ENCODE measurements at regions not wholly inside any gene's neighbourhood (a gene's known extent, or its start where the extent isn't known, plus 50 kb on each side); places are given as distances from the start of the nearest gene placed in this dataset.

GRCh38 chr7:123303926-123304325, 104.2 kb upstream of the SLC13A1 start:
- no peak overlapping the region for H3K9ac ChIP-seq (replicated peaks; ENCODE audit: extremely low read depth, insufficient read depth, low read length)
- ChIA-PET POLR2A (no interaction called here), CTCF (no interaction called here)
- H3K4me2 ChIP-seq (ENCODE audit: insufficient read depth, low read length), result no peak overlapping the region
- no peaks in the 10 kb centered on the region for H3K9me3 ChIP-seq (replicated peaks; ENCODE audit: control insufficient read depth, insufficient read depth, low read length)
- H3K36me3 ChIP-seq (ENCODE audit: control insufficient read depth in 2 of 2, extremely low read depth in 1 of 2, insufficient read depth in 2 of 2, low read length in 2 of 2), result no peaks in the 10 kb centered on the region
- H3K79me2 ChIP-seq (ENCODE audit: control insufficient read depth, insufficient read depth, low read length), result no peaks in the 10 kb centered on the region
- intact Hi-C loops (cut with micrococcal nuclease), result no loop called here
- H3K4me3 ChIP-seq (replicated peaks in 1 of 3; ENCODE audit: insufficient read depth in 1 of 3, low read depth in 1 of 3, low read length in 3 of 3), result no peak overlapping the region
- TF ChIP-seq, protein P1, sequence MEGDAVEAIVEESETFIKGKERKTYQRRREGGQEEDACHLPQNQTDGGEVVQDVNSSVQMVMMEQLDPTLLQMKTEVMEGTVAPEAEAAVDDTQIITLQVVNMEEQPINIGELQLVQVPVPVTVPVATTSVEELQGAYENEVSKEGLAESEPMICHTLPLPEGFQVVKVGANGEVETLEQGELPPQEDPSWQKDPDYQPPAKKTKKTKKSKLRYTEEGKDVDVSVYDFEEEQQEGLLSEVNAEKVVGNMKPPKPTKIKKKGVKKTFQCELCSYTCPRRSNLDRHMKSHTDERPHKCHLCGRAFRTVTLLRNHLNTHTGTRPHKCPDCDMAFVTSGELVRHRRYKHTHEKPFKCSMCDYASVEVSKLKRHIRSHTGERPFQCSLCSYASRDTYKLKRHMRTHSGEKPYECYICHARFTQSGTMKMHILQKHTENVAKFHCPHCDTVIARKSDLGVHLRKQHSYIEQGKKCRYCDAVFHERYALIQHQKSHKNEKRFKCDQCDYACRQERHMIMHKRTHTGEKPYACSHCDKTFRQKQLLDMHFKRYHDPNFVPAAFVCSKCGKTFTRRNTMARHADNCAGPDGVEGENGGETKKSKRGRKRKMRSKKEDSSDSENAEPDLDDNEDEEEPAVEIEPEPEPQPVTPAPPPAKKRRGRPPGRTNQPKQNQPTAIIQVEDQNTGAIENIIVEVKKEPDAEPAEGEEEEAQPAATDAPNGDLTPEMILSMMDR (IDR thresholded peaks at IDR 0.05; ENCODE audit: extremely low read depth in 1 of 2, insufficient read depth in 1 of 2, low read depth in 1 of 2, low read length in 2 of 2), result no peak
- TF ChIP-seq MYC (IDR thresholded peaks at IDR 0.05; ENCODE audit: low read depth, low read length), result no peak
- TF ChIP-seq GATA2 (IDR thresholded peaks at IDR 0.05; ENCODE audit: insufficient read depth, insufficient read length, low read depth, low read length), result no peak
- TF ChIP-seq EZH2 (IDR thresholded peaks at IDR 0.05; ENCODE audit: borderline replicate concordance, low read depth, low read length, severe bottlenecking), result no peak
- TF ChIP-seq POLR2AphosphoS5 (IDR thresholded peaks at IDR 0.05; ENCODE audit: insufficient read depth, low read depth, low read length), result no peak
- no peak for TF ChIP-seq MAX (IDR thresholded peaks at IDR 0.05; ENCODE audit: insufficient read depth, insufficient read length)
- TF ChIP-seq JUN (IDR thresholded peaks at IDR 0.05; ENCODE audit: borderline replicate concordance, insufficient read depth, insufficient read length, low read depth), result no peak
- TF ChIP-seq FOS (IDR thresholded peaks at IDR 0.05; ENCODE audit: borderline replicate concordance, insufficient read depth, low read length), result no peak
- TF ChIP-seq POLR2A (IDR thresholded peaks at IDR 0.05; ENCODE audit: low read depth, low read length), result no peak
- H3K27me3 ChIP-seq (ENCODE audit: control insufficient read depth in 2 of 2, insufficient read depth in 2 of 2, low read length in 2 of 2), result no peaks in the 10 kb centered on the region
- dilution Hi-C loops (cut with MboI; ENCODE audit: extremely low pct_ligation_motif_present, low sequenced_read_pairs), result no loop called here
- no TSS peak for BruUV-seq (replicated peaks)
- no peaks in the 10 kb centered on the region for H4K20me1 ChIP-seq (replicated peaks; ENCODE audit: control insufficient read depth, extremely low read depth, insufficient read depth, low read length)
- no peak overlapping the region for H3K27ac ChIP-seq (ENCODE audit: insufficient read depth, low read depth, low read length)
- no peaks in the 10 kb centered on the region for H3K9me1 ChIP-seq (replicated peaks; ENCODE audit: control insufficient read depth, extremely low read depth, insufficient read depth, low read length)
- FAIRE-seq (no peak), DNase-seq (ENCODE audit: low read depth, low spot score) (no peak)
- no peak overlapping the region for H2AFZ ChIP-seq (ENCODE audit: low read depth, low read length)
- H3K4me1 ChIP-seq (ENCODE audit: control insufficient read depth, extremely low read depth, insufficient read depth, low read length), result no peaks in the 10 kb centered on the region

Measured in endothelial cell of umbilical vein (primary cell).